HG02981 (cell line): ENCODE measurements at regions not wholly inside any gene's neighbourhood (a gene's known extent, or its start where the extent isn't known, plus 50 kb on each side); places are given as distances from the start of the nearest gene placed in this dataset.
"Not testable (repeated sequence)": the region's sequence is repeated elsewhere in the genome, so short reads cannot be mapped to it uniquely, and the experiment has no call there.

Experiments
- ATAC-seq: cut with Tn5 transposase; IDR thresholded peaks from one replicate; pipeline ENCODE4 v1.9.1; 2021; ENCODE audit warnings: mild to moderate bottlenecking, moderate library complexity; ENCODE audit not compliant: unreplicated experiment

GRCh38 chr18:73352546-73352945 lies 484.8 kb upstream of the NETO1 start:
- ATAC-seq: no peak

DNA sequence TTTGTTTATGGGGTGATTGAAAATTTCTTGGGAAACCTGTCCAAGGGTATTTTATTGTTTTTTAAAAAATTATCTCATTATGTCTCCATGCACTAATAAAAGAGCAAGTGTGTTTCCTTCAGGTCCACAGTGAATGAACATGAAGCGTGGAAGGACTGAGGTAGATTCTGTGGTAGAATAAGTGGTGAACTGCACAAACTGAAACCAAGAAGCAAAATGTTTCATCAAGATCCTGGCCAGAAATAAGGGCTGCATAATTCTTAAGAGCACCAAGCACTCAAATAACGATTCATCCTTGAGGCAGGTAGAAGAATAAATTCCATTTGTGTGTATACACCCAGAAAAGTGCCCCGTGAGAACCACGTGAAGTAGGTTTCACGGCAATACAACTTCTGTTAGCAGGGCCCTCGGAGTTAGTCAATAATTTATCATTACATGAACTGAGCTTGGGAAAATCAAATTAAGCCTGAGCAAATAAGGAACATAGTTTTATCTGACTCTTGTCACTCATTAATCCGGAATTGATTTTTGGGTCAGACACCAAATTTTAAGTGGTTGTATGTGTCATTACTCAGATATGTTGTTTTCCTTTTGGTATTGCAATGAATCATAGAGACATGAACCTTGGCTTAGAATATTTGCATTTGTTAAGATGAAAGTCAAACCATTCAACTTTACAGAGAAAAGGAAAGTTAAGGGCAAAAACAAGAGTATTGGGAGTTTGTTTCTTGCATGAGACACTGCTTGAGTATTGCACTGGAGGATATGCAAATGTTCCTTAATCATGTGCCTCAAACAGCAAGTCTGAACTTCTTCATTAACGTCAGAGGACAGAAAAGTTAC lies 472.6 kb upstream of the NETO1 start:
- ATAC-seq: peak; percentile 72

DNA sequence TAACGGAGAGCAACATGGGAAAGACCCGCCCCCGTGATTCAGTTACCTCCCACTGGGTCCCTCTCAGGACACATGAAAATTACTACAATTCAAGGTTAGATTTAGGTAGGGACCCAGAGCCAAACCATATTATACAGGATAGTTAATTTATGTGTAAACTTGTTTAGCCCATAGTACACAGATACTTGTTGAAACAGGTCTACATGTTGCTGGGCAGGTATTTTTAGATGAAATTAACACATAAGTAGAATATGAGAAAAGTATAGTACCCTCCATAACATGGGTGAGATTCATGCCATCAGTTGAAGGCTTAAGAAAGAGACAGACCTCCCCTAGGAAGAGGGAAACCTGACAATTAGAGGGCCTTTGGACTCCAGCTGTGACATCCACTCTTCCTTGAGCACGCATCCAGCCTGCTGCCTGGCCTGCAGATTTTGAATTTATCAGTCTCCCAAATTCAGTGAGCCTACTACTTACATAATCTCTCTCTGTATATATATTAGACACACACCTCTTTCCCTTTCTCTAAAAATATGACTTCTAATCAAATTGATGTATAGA lies 463.5 kb upstream of the NETO1 start:
- ATAC-seq: no peak

DNA sequence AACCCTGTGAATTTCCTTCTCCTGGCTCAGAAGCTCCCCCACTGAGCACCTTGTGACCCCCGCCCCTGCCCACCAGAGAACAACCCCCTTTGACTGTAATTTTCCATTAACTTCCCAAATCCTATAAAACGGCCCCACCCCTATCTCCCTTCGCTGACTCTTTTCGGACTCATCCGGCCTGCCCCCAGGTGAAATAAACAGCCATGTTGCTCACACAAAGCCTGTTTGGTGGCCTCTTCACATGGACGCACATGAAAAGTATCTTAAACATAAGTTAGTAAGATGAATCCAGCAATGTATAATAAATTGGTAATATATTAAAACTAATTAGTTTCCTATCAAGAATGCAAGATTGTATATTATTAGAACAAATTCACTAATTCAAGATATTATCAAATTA lies 462.3 kb upstream of the NETO1 start:
- ATAC-seq: not testable (repeated sequence)

- ATAC-seq: not testable (repeated sequence)
Measured at GRCh38 chr18:73324187-73324831, 456.5 kb upstream of the NETO1 start.

DNA sequence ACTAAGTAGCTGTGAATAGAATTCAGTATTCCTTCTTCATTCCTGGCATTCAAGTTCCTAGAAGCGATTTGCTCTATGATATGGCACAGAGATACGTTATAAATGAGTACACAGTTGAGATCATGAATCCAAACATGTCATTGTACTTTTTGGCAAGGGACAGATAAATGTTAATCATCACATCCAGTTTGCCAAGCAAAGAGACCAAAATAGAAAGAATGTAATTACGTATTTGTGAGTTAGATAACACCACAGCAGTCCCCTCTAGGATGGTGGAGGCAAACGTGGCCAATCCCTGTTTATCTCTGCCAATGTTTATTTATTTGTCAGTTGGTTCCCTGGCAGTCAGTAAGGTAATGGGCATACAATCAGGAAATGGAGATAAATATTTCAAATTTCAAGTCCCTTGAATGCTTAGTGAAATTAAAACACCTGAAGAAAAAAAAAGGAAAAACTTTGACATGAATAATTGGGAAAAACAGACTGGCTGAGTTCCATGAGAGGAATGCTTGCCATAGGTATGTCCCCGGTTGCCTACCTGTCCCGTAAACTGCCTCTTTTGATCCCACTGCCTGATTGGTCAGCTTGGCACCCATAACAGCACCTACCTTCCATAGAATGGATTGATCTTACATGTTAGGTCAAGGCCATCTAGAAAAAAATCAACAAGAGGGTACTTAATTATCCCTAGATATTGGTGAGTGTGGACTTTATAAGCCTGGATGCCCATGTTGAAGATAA lies 451.1 kb upstream of the NETO1 start:
- ATAC-seq: no peak

DNA sequence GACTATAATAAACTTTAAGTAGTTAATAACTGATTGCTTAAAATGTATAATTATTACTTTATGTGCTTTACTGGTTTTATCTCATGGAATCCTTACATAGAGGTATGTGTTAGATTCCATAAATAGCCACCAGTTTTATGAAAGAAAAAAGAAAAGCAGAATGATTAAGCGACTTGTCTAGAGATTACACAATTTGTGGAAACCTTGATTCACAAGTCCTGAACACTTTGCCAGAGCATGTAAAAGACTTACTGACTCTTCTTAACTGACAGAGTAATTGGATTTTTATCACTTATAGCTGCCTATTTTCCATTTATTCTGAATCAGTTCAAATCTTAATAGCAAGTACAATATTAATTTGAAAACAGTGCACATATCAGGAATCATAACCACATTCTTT lies 448.7 kb upstream of the NETO1 start:
- ATAC-seq: no peak

GRCh38 chr18:73315381-73315780 lies 447.6 kb upstream of the NETO1 start:
- no peak for ATAC-seq

GRCh38 chr18:73313476-73313875 lies 445.7 kb upstream of the NETO1 start:
- no peak for ATAC-seq

- no peak for ATAC-seq
Measured at GRCh38 chr18:73296686-73297085, 428.9 kb upstream of the NETO1 start.

DNA sequence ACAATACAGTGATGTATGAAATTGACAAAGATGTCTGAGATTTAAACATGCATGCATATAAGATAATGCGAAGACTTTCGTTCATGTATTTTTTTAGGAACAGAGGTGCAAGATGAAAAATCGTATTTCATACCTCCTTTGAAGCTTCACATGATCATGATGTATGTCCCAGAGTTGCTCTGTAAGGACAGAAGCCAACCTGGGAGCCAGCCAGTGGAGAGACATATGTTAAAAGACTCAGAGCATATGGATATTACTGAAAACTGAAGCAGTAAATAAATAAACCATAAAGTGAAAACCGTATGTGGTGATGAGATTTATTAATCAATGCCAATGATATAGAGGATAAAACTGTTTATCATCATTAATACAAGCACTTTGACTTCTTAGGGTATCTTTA lies 424.4 kb upstream of the NETO1 start:
- no peak for ATAC-seq

GRCh38 chr18:73288813-73289212 lies 421.0 kb upstream of the NETO1 start:
- ATAC-seq: no peak

DNA sequence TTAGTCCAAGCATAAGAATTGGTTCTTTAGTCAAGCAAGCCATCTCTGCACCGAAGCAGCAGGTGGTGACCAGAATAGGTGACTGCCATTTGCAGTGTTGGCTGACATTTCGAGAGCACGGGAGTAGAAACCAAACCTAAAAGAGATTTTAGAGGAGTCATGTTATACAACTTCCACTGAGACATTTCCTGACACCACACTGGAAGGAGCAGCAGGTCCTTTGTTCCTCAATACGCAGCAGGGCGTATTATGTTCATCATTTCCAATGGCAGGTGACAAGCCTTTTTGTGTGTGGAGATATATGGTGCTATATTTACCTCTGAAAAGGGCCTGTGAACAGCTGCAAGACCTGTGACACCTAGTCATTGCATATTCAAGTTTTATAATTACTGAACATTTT lies 418.8 kb upstream of the NETO1 start:
- ATAC-seq: no peak

GRCh38 chr18:73283788-73284187 lies 416.0 kb upstream of the NETO1 start:
- no peak for ATAC-seq

DNA sequence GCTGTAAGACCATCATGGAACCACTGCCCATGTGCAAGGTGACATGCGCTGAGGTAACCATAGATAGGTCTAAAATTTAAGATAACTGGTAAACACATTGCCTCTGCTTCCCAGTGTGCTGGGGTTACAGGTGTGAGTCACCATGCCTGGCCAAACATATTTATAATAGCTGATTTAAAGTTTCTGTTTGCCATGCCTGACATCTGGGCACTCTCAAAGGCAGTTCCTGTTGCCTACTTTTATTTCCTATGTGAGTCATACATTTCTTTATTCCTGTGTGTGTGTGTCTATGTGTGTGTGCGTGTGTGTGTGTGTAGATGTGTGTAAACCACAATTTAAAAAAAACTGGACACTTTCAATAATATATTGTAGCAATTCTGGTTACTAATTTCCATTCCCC lies 415.2 kb upstream of the NETO1 start:
- no peak for ATAC-seq

DNA sequence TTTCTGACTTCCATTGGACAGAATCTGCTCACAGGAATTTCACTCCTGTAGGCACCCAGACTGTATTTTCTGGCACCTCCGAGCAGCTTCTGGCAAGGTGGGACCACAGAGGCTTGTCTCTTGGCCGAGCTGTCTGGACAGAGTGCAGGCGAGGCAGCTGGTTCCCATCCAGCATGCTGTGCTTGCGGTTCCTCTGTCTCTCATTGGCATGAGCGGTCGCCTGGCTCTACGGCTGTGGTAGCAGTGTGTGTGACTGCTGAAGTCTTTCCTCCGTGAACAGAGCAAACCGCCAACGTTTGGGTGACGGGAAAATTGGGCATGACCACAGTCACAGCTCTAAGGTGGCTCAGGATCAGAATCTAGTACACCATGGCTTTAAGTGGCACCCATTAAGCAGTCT lies 411.7 kb upstream of the NETO1 start:
- ATAC-seq: no peak

- ATAC-seq: no peak
Measured at GRCh38 chr18:73274812-73275621, 407.2 kb upstream of the NETO1 start.

DNA sequence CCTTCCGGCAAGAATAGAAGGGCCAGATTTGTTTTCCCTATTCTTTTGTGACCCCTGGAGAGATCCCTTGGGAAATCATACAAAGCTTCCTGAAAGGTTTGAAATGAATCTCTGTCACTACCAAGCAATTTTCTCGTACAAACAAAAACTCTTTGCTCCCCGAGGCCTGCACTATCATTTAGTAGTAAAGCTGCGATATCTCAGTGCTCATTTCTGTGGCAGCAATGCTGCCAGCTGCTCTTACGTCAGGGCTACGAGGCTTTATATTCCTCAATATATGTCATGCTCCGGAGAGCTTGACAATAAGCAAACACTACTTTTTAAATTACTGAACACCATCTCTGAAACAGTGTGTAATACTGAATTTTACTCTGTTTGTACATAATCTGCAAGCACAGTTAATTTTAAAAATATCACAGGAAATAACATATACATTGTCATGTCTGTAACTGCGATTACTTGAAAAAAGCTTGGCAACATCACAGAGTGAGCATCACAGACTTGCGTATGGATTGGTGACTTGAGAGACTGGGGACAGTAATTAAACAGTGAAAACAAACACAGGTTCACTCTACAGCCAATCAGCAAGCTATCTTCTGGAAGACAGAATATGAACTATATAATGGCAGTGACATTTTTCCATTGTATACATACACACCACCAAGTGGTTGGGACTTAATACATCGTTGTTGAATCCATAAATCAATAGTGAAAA lies 403.3 kb upstream of the NETO1 start:
- ATAC-seq: no peak

DNA sequence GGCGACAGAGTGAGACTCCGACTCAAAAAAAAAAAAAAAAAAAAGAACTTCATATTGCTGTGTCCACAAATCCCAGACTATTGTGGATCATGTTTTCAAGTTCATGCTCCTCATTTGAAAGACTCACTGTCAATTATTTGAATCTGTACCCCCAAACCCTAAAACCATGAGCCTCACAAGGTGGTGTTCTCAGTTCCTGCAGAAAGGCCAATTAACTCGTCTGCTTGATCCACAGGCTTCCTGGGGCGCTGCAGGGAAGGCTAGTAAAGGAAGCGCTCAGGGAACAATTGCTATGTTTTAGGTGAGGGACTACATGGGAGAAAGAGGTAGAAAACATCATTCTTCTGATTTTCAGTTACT lies 396.8 kb upstream of the NETO1 start:
- ATAC-seq: no peak

DNA sequence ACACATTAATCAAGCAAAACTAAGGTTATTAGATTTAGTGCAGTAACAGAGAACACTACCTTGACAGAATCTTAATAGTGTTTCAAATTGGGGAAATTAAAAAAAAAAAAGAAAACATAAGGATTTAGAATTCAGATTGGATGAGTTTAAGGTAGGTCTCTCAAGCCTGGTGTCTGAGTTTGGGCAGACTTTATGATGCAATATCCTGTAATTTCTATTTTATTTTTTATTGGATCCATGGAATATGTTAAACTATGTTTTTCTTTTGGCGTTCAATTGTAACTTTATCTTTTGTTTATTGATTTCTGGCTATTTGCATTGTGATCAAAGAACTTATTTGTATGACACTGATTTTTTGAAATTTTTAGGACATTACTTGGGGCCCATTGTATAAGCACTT lies 394.1 kb upstream of the NETO1 start:
- no peak for ATAC-seq
